ENCODE measurements at regions not wholly inside any gene's neighbourhood (a gene's known extent, or its start where the extent isn't known, plus 50 kb on each side); places are given as distances from the start of the nearest gene placed in this dataset.

DNA sequence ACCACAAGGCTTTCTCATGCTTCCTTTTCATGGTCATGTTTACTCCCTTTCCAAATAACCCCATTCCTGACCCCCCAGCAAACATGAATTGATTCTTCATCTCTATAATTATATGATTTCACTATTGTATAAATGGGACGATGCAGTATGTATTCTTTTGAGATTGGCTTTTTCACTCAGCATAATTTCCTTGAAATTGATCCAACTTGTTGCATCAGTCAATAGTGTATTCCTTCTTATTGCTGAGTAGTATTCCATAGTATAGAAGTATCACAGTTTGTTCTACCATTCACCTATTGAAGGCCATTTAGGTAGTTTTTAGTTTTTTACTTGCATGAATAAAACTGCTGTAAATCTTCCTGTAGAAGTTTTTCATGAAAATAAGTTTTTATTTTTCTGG, 264.7 kb downstream of the BAMBI start:
- Histone ChIP-seq H3K36me3 (ENCODE audit: control insufficient read depth in 1 of 2, insufficient read depth in 2 of 2, low read length in 2 of 2) (no peaks in the 10 kb centered on the region), H3K4me2 (ENCODE audit: low read length) (no peak overlapping the region), H3K4me3 (replicated peaks in 1 of 2; ENCODE audit: low read depth in 1 of 2, low read length in 2 of 2) (no peak overlapping the region), H3K9ac (ENCODE audit: low read length) (no peak overlapping the region), H3K9me2 (ENCODE audit: insufficient read depth) (no peaks in the 10 kb centered on the region), H4K20me1 (ENCODE audit: insufficient read depth) (no peaks in the 10 kb centered on the region), H3K9me3 (ENCODE audit: control insufficient read depth in 1 of 2, insufficient read depth in 1 of 2, low read depth in 1 of 2, low read length in 2 of 2) (no peaks in the 10 kb centered on the region), H3K27me3 (ENCODE audit: insufficient read depth, low read length) (no peaks in the 10 kb centered on the region), H2AFZ (ENCODE audit: low read depth, low read length, poor library complexity, severe bottlenecking) (no peak overlapping the region), H3K4me1 (ENCODE audit: control insufficient read depth in 1 of 2, insufficient read depth in 2 of 2, low read length in 2 of 2) (peaks cover 2 to 4% of the 10 kb centered on the region in 2 experiments; a peak in 2 of 4 replicates), H3K27ac (ENCODE audit: low read depth, low read length) (no peak overlapping the region), H3K79me2 (ENCODE audit: insufficient read depth, low read length) (no peaks in the 10 kb centered on the region)
- RAD21 ChIA-PET (ENCODE audit: low non-redundant PET in 1 of 2, low total read pairs in 2 of 2, uncharacterized antibody in 2 of 2, unreplicated experiment in 2 of 2), result no interaction called here
- no peak for TF ChIP-seq RAD21 (IDR thresholded peaks at IDR 0.05; ENCODE audit: low read depth)
- TF ChIP-seq YY1 (IDR thresholded peaks at IDR 0.05; ENCODE audit: extremely low read depth, insufficient replicate concordance, low read depth, low read length), result no peak
- no peak for TF ChIP-seq EZH2phosphoT487 (IDR thresholded peaks at IDR 0.05; ENCODE audit: borderline replicate concordance)
- no peak for TF ChIP-seq POLR2AphosphoS5 (IDR thresholded peaks at IDR 0.05; ENCODE audit: low read depth, low read length)
- TF ChIP-seq ZNF274 (IDR thresholded peaks at IDR 0.05; ENCODE audit: low read depth, low read length), result no peak
- TF ChIP-seq MAX (IDR thresholded peaks at IDR 0.05), result no peak
- TF ChIP-seq EZH2 (IDR thresholded peaks at IDR 0.05), result no peak
- no peak for TF ChIP-seq SP1 (IDR thresholded peaks at IDR 0.05; ENCODE audit: low read depth)
- no peak for TF ChIP-seq JUND (IDR thresholded peaks at IDR 0.05)
- no TSS peak for BruUV-seq (replicated peaks)
- intact Hi-C loops (cut with micrococcal nuclease), result no loop called here
- DNase-seq (ENCODE audit: low read depth, low spot score) (no peak), ATAC-seq (no peak)
- POLR2A ChIA-PET, result no interaction called here
- CTCF ChIA-PET, result no interaction called here

DNA sequence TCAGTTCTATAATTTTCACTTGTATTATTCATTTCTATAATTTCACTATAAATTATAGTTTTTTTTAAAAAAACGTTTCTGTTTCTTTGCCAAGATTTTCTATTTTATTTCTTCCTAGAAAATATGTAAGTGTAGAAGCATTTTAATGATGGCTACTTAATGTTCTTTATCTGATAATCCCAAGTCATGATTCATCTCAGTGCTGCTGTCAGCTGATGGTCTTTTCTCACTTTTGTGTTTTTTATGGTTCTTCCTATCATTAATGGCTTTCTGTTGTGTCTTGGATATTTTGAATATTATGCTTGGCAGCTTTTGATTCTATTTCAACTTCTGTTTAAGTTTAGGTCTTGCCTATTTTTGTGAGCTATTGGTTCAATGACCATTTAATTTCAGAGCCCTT, 268.6 kb downstream of the BAMBI start:
- no peaks in the 10 kb centered on the region for H3K9me2 ChIP-seq (ENCODE audit: insufficient read depth)
- no peak overlapping the region for H3K4me2 ChIP-seq (ENCODE audit: low read length)
- ChIA-PET CTCF (no interaction called here), POLR2A (no interaction called here), RAD21 (ENCODE audit: low non-redundant PET in 1 of 2, low total read pairs in 2 of 2, uncharacterized antibody in 2 of 2, unreplicated experiment in 2 of 2) (no interaction called here)
- H3K9ac ChIP-seq (ENCODE audit: low read length), result no peak overlapping the region
- no peaks in the 10 kb centered on the region for H3K27me3 ChIP-seq (ENCODE audit: insufficient read depth, low read length)
- no peaks in the 10 kb centered on the region for H3K9me3 ChIP-seq (ENCODE audit: control insufficient read depth in 1 of 2, insufficient read depth in 1 of 2, low read depth in 1 of 2, low read length in 2 of 2)
- H3K27ac ChIP-seq (ENCODE audit: low read depth, low read length), result no peak overlapping the region
- ATAC-seq (no peak), DNase-seq (ENCODE audit: low read depth, low spot score) (no peak)
- H3K4me3 ChIP-seq (replicated peaks in 1 of 2; ENCODE audit: low read depth in 1 of 2, low read length in 2 of 2), result no peak overlapping the region
- intact Hi-C loops (cut with micrococcal nuclease), result no loop called here
- no TSS peak for BruUV-seq (replicated peaks)
- no peak overlapping the region for H2AFZ ChIP-seq (ENCODE audit: low read depth, low read length, poor library complexity, severe bottlenecking)
- H3K36me3 ChIP-seq (ENCODE audit: control insufficient read depth in 1 of 2, insufficient read depth in 2 of 2, low read length in 2 of 2), result no peaks in the 10 kb centered on the region
- no peaks in the 10 kb centered on the region for H4K20me1 ChIP-seq (ENCODE audit: insufficient read depth)
- no peaks in the 10 kb centered on the region for H3K4me1 ChIP-seq (ENCODE audit: control insufficient read depth in 1 of 2, insufficient read depth in 2 of 2, low read length in 2 of 2)
- H3K79me2 ChIP-seq (ENCODE audit: insufficient read depth, low read length), result no peaks in the 10 kb centered on the region
- TF ChIP-seq JUND (IDR thresholded peaks at IDR 0.05), result no peak
- no peak for TF ChIP-seq MAX (IDR thresholded peaks at IDR 0.05)
- TF ChIP-seq POLR2AphosphoS5 (IDR thresholded peaks at IDR 0.05; ENCODE audit: low read depth, low read length), result no peak

All from HCT116 (cell line).